ENCODE measurements at regions not wholly inside any gene's neighbourhood (a gene's known extent, or its start where the extent isn't known, plus 50 kb on each side); places are given as distances from the start of the nearest gene placed in this dataset.

DNA sequence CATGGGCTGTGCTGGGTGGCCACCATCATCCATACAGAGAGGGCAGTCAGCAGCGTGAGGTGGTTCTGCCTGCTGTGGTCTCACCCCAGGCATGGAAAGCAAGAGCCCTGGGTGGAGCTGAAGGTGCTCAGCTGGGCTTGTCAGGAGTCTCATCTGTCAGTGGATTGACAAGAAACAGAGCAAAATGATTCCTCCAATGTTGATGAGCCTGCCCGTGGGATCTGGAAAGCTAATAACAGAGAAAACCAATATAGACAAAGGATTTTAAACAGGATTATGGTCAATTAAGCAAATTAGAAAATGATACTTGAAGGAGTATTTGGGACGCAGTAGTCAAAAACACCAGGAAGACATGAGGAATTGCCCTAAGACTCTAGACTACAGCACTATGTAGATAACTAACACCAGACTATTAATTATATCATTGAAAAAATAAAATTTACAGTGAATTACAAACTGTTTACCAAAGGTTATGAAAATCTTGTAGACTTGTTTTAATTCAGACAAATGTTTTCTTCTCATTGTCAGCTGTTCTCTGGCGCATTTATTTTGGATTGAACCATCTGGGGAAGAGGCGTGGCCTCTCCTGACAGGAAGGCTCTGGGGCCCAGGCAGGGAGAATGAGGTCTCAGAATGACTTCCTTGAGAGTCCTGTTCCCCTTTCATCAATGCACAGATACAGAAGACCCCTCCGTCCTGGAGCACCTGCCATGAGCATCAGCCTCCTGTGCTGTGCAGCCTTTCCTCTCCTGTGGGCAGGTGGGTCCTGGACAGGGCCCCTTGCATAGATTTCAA is 211.2 kb upstream of the PRSS58 start:
- H3K9me3 ChIP-seq (ENCODE audit: low read length): no peaks in the 10 kb centered on the region
- no peak overlapping the region for H3K4me3 ChIP-seq (replicated peaks in 1 of 3; ENCODE audit: insufficient read depth in 1 of 3, low read depth in 2 of 3, low read length in 3 of 3)
- H2AFZ ChIP-seq (ENCODE audit: low read length): no peak overlapping the region
- POLR2A ChIA-PET: no interaction called here
- H3K27ac ChIP-seq (ENCODE audit: extremely low read length, insufficient read depth, low read length): no peak overlapping the region
- peaks cover 0 to 14% of the 10 kb centered on the region in 2 experiments; a peak in 2 of 5 replicates for H3K27me3 ChIP-seq (ENCODE audit: control insufficient read depth in 1 of 2, insufficient read depth in 2 of 2, low read length in 2 of 2)
- no peak overlapping the region for H3K9ac ChIP-seq (ENCODE audit: insufficient read depth, low read depth, low read length)
- BruUV-seq (replicated peaks): no TSS peak
- in situ Hi-C loops (cut with HindIII; ENCODE audit: extremely low pct_ligation_motif_present, low pct_unique_long_range_greater_than_20kb) (no loop called here), intact Hi-C loops (cut with micrococcal nuclease; ENCODE audit: unreplicated experiment) (no loop called here)
- H3K4me2 ChIP-seq (ENCODE audit: low read depth, low read length): no peak overlapping the region
- H4K20me1 ChIP-seq (ENCODE audit: insufficient read depth, low read length): no peaks in the 10 kb centered on the region
- CTCF ChIA-PET (ENCODE audit: low intra/inter-chr PET ratio, low total read pairs): no interaction called here
- WGBS (ENCODE audit: low lambda C conversion rate): 33% methylated on average over 5 of the region's 6 CpGs
- no peaks in the 10 kb centered on the region for H3K79me2 ChIP-seq (ENCODE audit: insufficient read depth, low read length)
- no peaks in the 10 kb centered on the region for H3K36me3 ChIP-seq (replicated peaks in 1 of 2; ENCODE audit: control insufficient read depth in 1 of 2, insufficient read depth in 2 of 2, low read length in 2 of 2)
- no peak for FAIRE-seq
- ATAC-seq: no peak
- H3K4me1 ChIP-seq (ENCODE audit: insufficient read depth, low read length): no peaks in the 10 kb centered on the region
- DNase-seq (ENCODE audit: low spot score): no peak
- TF ChIP-seq ZNF703 (CRISPR knock-in tag; IDR thresholded peaks at IDR 0.05; ENCODE audit: borderline replicate concordance) (no peak), ZNF737 (CRISPR knock-in tag; IDR thresholded peaks at IDR 0.05; ENCODE audit: borderline replicate concordance) (no peak), REXO4 (CRISPR knock-in tag; IDR thresholded peaks at IDR 0.05; ENCODE audit: borderline replicate concordance) (no peak), TEAD3 (CRISPR knock-in tag; optimal IDR thresholded peaks at IDR 0.05; ENCODE audit: borderline replicate concordance) (no peak), ZNF484 (CRISPR knock-in tag; IDR thresholded peaks at IDR 0.05; ENCODE audit: borderline replicate concordance, low read depth) (no peak), HES4 (CRISPR knock-in tag; IDR thresholded peaks at IDR 0.05; ENCODE audit: borderline replicate concordance) (no peak), NR1H2 (CRISPR knock-in tag; IDR thresholded peaks at IDR 0.05; ENCODE audit: borderline replicate concordance, low read depth) (no peak), EZH2 (conservative IDR thresholded peaks at IDR 0.05; ENCODE audit: low read depth, low read length) (no peak), AGO1 (IDR thresholded peaks at IDR 0.05; ENCODE audit: low read depth, low read length, poor library complexity, severe bottlenecking) (no peak), ZNF263 (CRISPR knock-in tag; IDR thresholded peaks at IDR 0.05) (no peak), CBFB (CRISPR knock-in tag; IDR thresholded peaks at IDR 0.05) (no peak), BRCA1 (CRISPR knock-in tag; IDR thresholded peaks at IDR 0.05) (no peak), NR2F6 (IDR thresholded peaks at IDR 0.05) (no peak), NR2F6 (CRISPR knock-in tag; IDR thresholded peaks at IDR 0.05) (no peak), JUN (CRISPR knock-in tag; IDR thresholded peaks at IDR 0.05) (no peak)
- TF ChIP-seq, protein P1, sequence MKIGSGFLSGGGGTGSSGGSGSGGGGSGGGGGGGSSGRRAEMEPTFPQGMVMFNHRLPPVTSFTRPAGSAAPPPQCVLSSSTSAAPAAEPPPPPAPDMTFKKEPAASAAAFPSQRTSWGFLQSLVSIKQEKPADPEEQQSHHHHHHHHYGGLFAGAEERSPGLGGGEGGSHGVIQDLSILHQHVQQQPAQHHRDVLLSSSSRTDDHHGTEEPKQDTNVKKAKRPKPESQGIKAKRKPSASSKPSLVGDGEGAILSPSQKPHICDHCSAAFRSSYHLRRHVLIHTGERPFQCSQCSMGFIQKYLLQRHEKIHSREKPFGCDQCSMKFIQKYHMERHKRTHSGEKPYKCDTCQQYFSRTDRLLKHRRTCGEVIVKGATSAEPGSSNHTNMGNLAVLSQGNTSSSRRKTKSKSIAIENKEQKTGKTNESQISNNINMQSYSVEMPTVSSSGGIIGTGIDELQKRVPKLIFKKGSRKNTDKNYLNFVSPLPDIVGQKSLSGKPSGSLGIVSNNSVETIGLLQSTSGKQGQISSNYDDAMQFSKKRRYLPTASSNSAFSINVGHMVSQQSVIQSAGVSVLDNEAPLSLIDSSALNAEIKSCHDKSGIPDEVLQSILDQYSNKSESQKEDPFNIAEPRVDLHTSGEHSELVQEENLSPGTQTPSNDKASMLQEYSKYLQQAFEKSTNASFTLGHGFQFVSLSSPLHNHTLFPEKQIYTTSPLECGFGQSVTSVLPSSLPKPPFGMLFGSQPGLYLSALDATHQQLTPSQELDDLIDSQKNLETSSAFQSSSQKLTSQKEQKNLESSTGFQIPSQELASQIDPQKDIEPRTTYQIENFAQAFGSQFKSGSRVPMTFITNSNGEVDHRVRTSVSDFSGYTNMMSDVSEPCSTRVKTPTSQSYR (CRISPR knock-in tag; IDR thresholded peaks at IDR 0.05; ENCODE audit: borderline replicate concordance): no peak
- TF ChIP-seq, protein P2, sequence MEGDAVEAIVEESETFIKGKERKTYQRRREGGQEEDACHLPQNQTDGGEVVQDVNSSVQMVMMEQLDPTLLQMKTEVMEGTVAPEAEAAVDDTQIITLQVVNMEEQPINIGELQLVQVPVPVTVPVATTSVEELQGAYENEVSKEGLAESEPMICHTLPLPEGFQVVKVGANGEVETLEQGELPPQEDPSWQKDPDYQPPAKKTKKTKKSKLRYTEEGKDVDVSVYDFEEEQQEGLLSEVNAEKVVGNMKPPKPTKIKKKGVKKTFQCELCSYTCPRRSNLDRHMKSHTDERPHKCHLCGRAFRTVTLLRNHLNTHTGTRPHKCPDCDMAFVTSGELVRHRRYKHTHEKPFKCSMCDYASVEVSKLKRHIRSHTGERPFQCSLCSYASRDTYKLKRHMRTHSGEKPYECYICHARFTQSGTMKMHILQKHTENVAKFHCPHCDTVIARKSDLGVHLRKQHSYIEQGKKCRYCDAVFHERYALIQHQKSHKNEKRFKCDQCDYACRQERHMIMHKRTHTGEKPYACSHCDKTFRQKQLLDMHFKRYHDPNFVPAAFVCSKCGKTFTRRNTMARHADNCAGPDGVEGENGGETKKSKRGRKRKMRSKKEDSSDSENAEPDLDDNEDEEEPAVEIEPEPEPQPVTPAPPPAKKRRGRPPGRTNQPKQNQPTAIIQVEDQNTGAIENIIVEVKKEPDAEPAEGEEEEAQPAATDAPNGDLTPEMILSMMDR (CRISPR knock-in tag; IDR thresholded peaks at IDR 0.05): no peak
- TF ChIP-seq, protein P3, sequence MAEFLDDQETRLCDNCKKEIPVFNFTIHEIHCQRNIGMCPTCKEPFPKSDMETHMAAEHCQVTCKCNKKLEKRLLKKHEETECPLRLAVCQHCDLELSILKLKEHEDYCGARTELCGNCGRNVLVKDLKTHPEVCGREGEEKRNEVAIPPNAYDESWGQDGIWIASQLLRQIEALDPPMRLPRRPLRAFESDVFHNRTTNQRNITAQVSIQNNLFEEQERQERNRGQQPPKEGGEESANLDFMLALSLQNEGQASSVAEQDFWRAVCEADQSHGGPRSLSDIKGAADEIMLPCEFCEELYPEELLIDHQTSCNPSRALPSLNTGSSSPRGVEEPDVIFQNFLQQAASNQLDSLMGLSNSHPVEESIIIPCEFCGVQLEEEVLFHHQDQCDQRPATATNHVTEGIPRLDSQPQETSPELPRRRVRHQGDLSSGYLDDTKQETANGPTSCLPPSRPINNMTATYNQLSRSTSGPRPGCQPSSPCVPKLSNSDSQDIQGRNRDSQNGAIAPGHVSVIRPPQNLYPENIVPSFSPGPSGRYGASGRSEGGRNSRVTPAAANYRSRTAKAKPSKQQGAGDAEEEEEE (CRISPR knock-in tag; IDR thresholded peaks at IDR 0.05; ENCODE audit: borderline replicate concordance): no peak
